Smooth muscle cell of the brain vasculature (primary cell): ENCODE measurements at regions not wholly inside any gene's neighbourhood (a gene's known extent, or its start where the extent isn't known, plus 50 kb on each side); places are given as distances from the start of the nearest gene placed in this dataset.
"Not testable (repeated sequence)": the region's sequence is repeated elsewhere in the genome, so short reads cannot be mapped to it uniquely, and the experiment has no call there.

ENCODE experiments used
- DNase-seq: peaks from one replicate; pipeline ENCODE4 v3.0.0-alpha.2; 2012; ENCODE audit warnings: low read depth, low spot score

- DNase-seq: no peak
These were observed 904.3 kb upstream of the GRIA3 start for GRCh38 chrX:122279746-122280145.

- DNase-seq: not testable (repeated sequence)
These were observed 884.3 kb upstream of the GRIA3 start for GRCh38 chrX:122299822-122300221.

- DNase-seq: no peak
These were observed 882.6 kb upstream of the GRIA3 start for GRCh38 chrX:122301491-122301890.

- no peak for DNase-seq
These were observed 880.3 kb upstream of the GRIA3 start for GRCh38 chrX:122303761-122304160.

- DNase-seq: no peak
These were observed 839.3 kb upstream of the GRIA3 start for GRCh38 chrX:122344816-122345215.

- no peak for DNase-seq
These were observed 820.8 kb upstream of the GRIA3 start for GRCh38 chrX:122363112-122363795.

- not testable (repeated sequence) for DNase-seq
These were observed 808.5 kb upstream of the GRIA3 start for GRCh38 chrX:122375533-122375932.

GRCh38 chrX:122389005-122389404 lies 795.1 kb upstream of the GRIA3 start:
- DNase-seq: no peak

- DNase-seq: no peak
These were observed 765.3 kb upstream of the GRIA3 start for GRCh38 chrX:122418758-122419157.

GRCh38 chrX:122421434-122422121 lies 762.5 kb upstream of the GRIA3 start:
- DNase-seq: no peak

GRCh38 chrX:122422547-122422946 lies 761.5 kb upstream of the GRIA3 start:
- DNase-seq: no peak

GRCh38 chrX:122434942-122435341 lies 749.1 kb upstream of the GRIA3 start:
- no peak for DNase-seq

GRCh38 chrX:122439831-122440230 lies 744.2 kb upstream of the GRIA3 start:
- DNase-seq: no peak

- DNase-seq: no peak
These were observed 743.2 kb upstream of the GRIA3 start for GRCh38 chrX:122440832-122441231.

- DNase-seq: no peak
These were observed 742.6 kb upstream of the GRIA3 start for GRCh38 chrX:122441451-122441850.

- no peak for DNase-seq
These were observed 738.6 kb upstream of the GRIA3 start for GRCh38 chrX:122445466-122445865.

- DNase-seq: no peak
These were observed 719.7 kb upstream of the GRIA3 start for GRCh38 chrX:122464341-122464740.

- DNase-seq: no peak
These were observed 708.8 kb upstream of the GRIA3 start for GRCh38 chrX:122475306-122475705.

GRCh38 chrX:122500556-122500955 lies 683.5 kb upstream of the GRIA3 start:
- no peak for DNase-seq

GRCh38 chrX:122501652-122502051 lies 682.4 kb upstream of the GRIA3 start:
- DNase-seq: no peak

- DNase-seq: no peak
These were observed 680.1 kb upstream of the GRIA3 start for GRCh38 chrX:122504026-122504425.

- DNase-seq: no peak
These were observed 671.5 kb upstream of the GRIA3 start for GRCh38 chrX:122512561-122513072.

- DNase-seq: no peak
These were observed 666.3 kb upstream of the GRIA3 start for GRCh38 chrX:122517786-122518185.
